SU-DHL-6 (cell line): ENCODE measurements at regions not wholly inside any gene's neighbourhood (a gene's known extent, or its start where the extent isn't known, plus 50 kb on each side); places are given as distances from the start of the nearest gene placed in this dataset.

Experiments used
- H2AFZ ChIP-seq: fragments of 200-600 bp; sonication (generic); 2 replicates; pipeline ENCODE4 v1.6.1; 2014; ENCODE audit warnings: low read depth, mild to moderate bottlenecking, moderate library complexity, mixed read lengths, antibody characterized with exemption, low read length; ENCODE audit not compliant: severe bottlenecking
- H3F3A ChIP-seq: fragments of 200-600 bp; shearing (Covaris generic); 2 replicates; pipeline ENCODE4 v1.6.0; 2016; ENCODE audit warnings: antibody characterized with exemption, mild to moderate bottlenecking; ENCODE audit not compliant: insufficient read depth
- H3K27ac ChIP-seq: fragments of 200-600 bp; sonication (generic); 2 replicates; pipeline ENCODE4 v1.5.1; 2016; ENCODE audit warnings: low read depth, mild to moderate bottlenecking, low read length, moderate library complexity, mixed read lengths
- H3K27me3 ChIP-seq: fragments of 200-600 bp; sonication (generic), shearing (Covaris generic); 2 replicates; pipeline ENCODE4 v1.6.0; 2014; ENCODE audit warnings: mild to moderate bottlenecking, low read length
- H3K36me3 ChIP-seq: fragments of 200-600 bp; sonication (generic); 2 replicates; pipeline ENCODE4 v1.6.1; 2014; ENCODE audit warnings: mild to moderate bottlenecking, low read length, mixed read lengths
- H3K4me2 ChIP-seq: fragments of 300-600, 200-600 bp; shearing (Covaris generic), sonication (generic); 2 replicates; pipeline ENCODE4 v1.6.0; 2014; ENCODE audit warnings: low read length, low read depth, mild to moderate bottlenecking; ENCODE audit not compliant: poor library complexity, severe bottlenecking
- H3K4me3 ChIP-seq: fragments of 200-600 bp; sonication (generic); 2 replicates; pipeline ENCODE4 v1.5.1; 2014; ENCODE audit warnings: antibody characterized with exemption, low read length, mild to moderate bottlenecking, mixed read lengths; ENCODE audit not compliant: insufficient read depth, poor library complexity, severe bottlenecking
- H3K79me2 ChIP-seq: fragments of 200-600 bp; sonication (generic); 2 replicates; pipeline ENCODE4 v1.6.1; 2014; ENCODE audit warnings: mild to moderate bottlenecking, low read length, moderate library complexity; ENCODE audit not compliant: insufficient read depth
- H3K9ac ChIP-seq: fragments of 200-600 bp; sonication (generic); 2 replicates; pipeline ENCODE4 v1.7.0; 2014; ENCODE audit warnings: mild to moderate bottlenecking, low read length
- H3K9me2 ChIP-seq: fragments of 200-600 bp; sonication (generic); replicated peaks from 2 replicates; pipeline ENCODE4 v1.6.1; 2014; ENCODE audit warnings: low read length; ENCODE audit not compliant: insufficient read depth
- H3K9me3 ChIP-seq: fragments of 200-600 bp; sonication (generic); 2 replicates; pipeline ENCODE4 v1.6.1; 2014; ENCODE audit warnings: low read length, mixed read lengths; ENCODE audit not compliant: insufficient read depth
- H4K20me1 ChIP-seq: fragments of 200-600 bp; sonication (generic); 2 replicates; pipeline ENCODE4 v1.6.1; 2014; ENCODE audit warnings: low read depth, mild to moderate bottlenecking, antibody characterized with exemption, low read length, moderate library complexity, mixed read lengths
- EZH2phosphoT487 ChIP-seq: fragments of 200-600 bp; sonication (generic), shearing (Covaris generic); conservative IDR thresholded peaks from 2 replicates; pipeline ENCODE4 v1.6.1; 2018; ENCODE audit warnings: mild to moderate bottlenecking, antibody characterized with exemption, low read length, moderate library complexity, mixed read lengths
- TF ChIP-seq, protein P1 (sequence below): fragments of 200-600 bp; sonication (generic); IDR thresholded peaks from one replicate; pipeline ENCODE4 v1.5.1; 2017; ENCODE audit warnings: antibody characterized with exemption, mild to moderate bottlenecking, low read length, moderate library complexity; ENCODE audit not compliant: insufficient read depth, poor library complexity, severe bottlenecking

GRCh38 chr15:25106209-25106608 lies 151.4 kb downstream of the SNRPN start:
- H3K79me2 ChIP-seq = no peaks in the 10 kb centered on the region
- TF ChIP-seq, protein P1, sequence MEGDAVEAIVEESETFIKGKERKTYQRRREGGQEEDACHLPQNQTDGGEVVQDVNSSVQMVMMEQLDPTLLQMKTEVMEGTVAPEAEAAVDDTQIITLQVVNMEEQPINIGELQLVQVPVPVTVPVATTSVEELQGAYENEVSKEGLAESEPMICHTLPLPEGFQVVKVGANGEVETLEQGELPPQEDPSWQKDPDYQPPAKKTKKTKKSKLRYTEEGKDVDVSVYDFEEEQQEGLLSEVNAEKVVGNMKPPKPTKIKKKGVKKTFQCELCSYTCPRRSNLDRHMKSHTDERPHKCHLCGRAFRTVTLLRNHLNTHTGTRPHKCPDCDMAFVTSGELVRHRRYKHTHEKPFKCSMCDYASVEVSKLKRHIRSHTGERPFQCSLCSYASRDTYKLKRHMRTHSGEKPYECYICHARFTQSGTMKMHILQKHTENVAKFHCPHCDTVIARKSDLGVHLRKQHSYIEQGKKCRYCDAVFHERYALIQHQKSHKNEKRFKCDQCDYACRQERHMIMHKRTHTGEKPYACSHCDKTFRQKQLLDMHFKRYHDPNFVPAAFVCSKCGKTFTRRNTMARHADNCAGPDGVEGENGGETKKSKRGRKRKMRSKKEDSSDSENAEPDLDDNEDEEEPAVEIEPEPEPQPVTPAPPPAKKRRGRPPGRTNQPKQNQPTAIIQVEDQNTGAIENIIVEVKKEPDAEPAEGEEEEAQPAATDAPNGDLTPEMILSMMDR = no peak
- no peak for TF ChIP-seq EZH2phosphoT487
- no peaks in the 10 kb centered on the region for H3K9me2 ChIP-seq
- no peaks in the 10 kb centered on the region for H3K27me3 ChIP-seq
- no peak overlapping the region for H3K27ac ChIP-seq
- H3K4me2 ChIP-seq = no peak overlapping the region
- H4K20me1 ChIP-seq = no peaks in the 10 kb centered on the region
- peaks cover 23% of the 10 kb centered on the region; the same call in 1 of the 2 replicates for H3K36me3 ChIP-seq
- H2AFZ ChIP-seq = no peak overlapping the region
- H3K9me3 ChIP-seq = no peaks in the 10 kb centered on the region
- H3K9ac ChIP-seq = no peak overlapping the region
- no peaks in the 10 kb centered on the region for H3F3A ChIP-seq
- H3K4me3 ChIP-seq = no peak overlapping the region

- no peak overlapping the region for H3K27ac ChIP-seq
- H2AFZ ChIP-seq = no peak overlapping the region
- H3K27me3 ChIP-seq = no peaks in the 10 kb centered on the region
- H3K9ac ChIP-seq = no peak overlapping the region
- H4K20me1 ChIP-seq = no peaks in the 10 kb centered on the region
- H3K9me3 ChIP-seq = no peaks in the 10 kb centered on the region
- no peak overlapping the region for H3K4me2 ChIP-seq
- H3K79me2 ChIP-seq = no peaks in the 10 kb centered on the region
- no peak overlapping the region for H3K4me3 ChIP-seq
- H3F3A ChIP-seq = no peaks in the 10 kb centered on the region
- H3K36me3 ChIP-seq = no peaks in the 10 kb centered on the region
- TF ChIP-seq, protein P1 = no peak
- no peak for TF ChIP-seq EZH2phosphoT487
- no peaks in the 10 kb centered on the region for H3K9me2 ChIP-seq
Observed at GRCh38 chr15:25133804-25134203, 179.0 kb downstream of the SNRPN start.

GRCh38 chr15:25134546-25134945 lies 179.8 kb downstream of the SNRPN start:
- Histone ChIP-seq H3K27ac (no peak overlapping the region), H3K9me2 (no peaks in the 10 kb centered on the region), H3K36me3 (no peaks in the 10 kb centered on the region), H3K9me3 (no peaks in the 10 kb centered on the region), H2AFZ (no peak overlapping the region), H3K4me2 (no peak overlapping the region), H4K20me1 (no peaks in the 10 kb centered on the region), H3K27me3 (no peaks in the 10 kb centered on the region), H3K9ac (no peak overlapping the region), H3K79me2 (no peaks in the 10 kb centered on the region), H3K4me3 (no peak overlapping the region), H3F3A (no peaks in the 10 kb centered on the region)
- TF ChIP-seq, protein P1 = no peak
- TF ChIP-seq EZH2phosphoT487 = no peak
